ENCODE measurements at regions not wholly inside any gene's neighbourhood (a gene's known extent, or its start where the extent isn't known, plus 50 kb on each side); places are given as distances from the start of the nearest gene placed in this dataset.

- H3K36me3 Mint-ChIP-seq (ENCODE audit: unreplicated experiment): no peaks in the 10 kb centered on the region
- no peaks in the 10 kb centered on the region for H3K4me1 Mint-ChIP-seq (ENCODE audit: unreplicated experiment)
- no peak overlapping the region for H3K4me3 Mint-ChIP-seq (ENCODE audit: unreplicated experiment)
- no peak overlapping the region for H3K27ac Mint-ChIP-seq (ENCODE audit: unreplicated experiment)
- H3K9me3 Mint-ChIP-seq (ENCODE audit: unreplicated experiment): peaks cover 37% of the 10 kb centered on the region
- TF ChIP-seq CTCF (IDR thresholded peaks at IDR 0.05): no peak
- no peaks in the 10 kb centered on the region for H3K27me3 Mint-ChIP-seq (ENCODE audit: unreplicated experiment)
- DNase-seq (ENCODE audit: extremely low spot score, unreplicated experiment): no peak
Measured at GRCh38 chr3:6522191-6522590, 338.7 kb upstream of the GRM7 start.

- Mint-ChIP-seq H3K4me1 (ENCODE audit: unreplicated experiment) (no peaks in the 10 kb centered on the region), H3K27ac (ENCODE audit: unreplicated experiment) (no peak overlapping the region), H3K36me3 (ENCODE audit: unreplicated experiment) (no peaks in the 10 kb centered on the region), H3K27me3 (ENCODE audit: unreplicated experiment) (no peaks in the 10 kb centered on the region), H3K4me3 (ENCODE audit: unreplicated experiment) (no peak overlapping the region), H3K9me3 (ENCODE audit: unreplicated experiment) (peaks cover 33% of the 10 kb centered on the region)
- no peak for TF ChIP-seq CTCF (IDR thresholded peaks at IDR 0.05)
- DNase-seq (ENCODE audit: extremely low spot score, unreplicated experiment): no peak
Measured at GRCh38 chr3:6523043-6523442, 337.9 kb upstream of the GRM7 start.

- no peak overlapping the region for H3K4me3 Mint-ChIP-seq (ENCODE audit: unreplicated experiment)
- no peaks in the 10 kb centered on the region for H3K27me3 Mint-ChIP-seq (ENCODE audit: unreplicated experiment)
- TF ChIP-seq CTCF (IDR thresholded peaks at IDR 0.05): no peak
- H3K27ac Mint-ChIP-seq (ENCODE audit: unreplicated experiment): no peak overlapping the region
- no peaks in the 10 kb centered on the region for H3K4me1 Mint-ChIP-seq (ENCODE audit: unreplicated experiment)
- no peaks in the 10 kb centered on the region for H3K36me3 Mint-ChIP-seq (ENCODE audit: unreplicated experiment)
- no peak for DNase-seq (ENCODE audit: extremely low spot score, unreplicated experiment)
- peaks cover 25% of the 10 kb centered on the region for H3K9me3 Mint-ChIP-seq (ENCODE audit: unreplicated experiment)
Measured at GRCh38 chr3:6524479-6524878, 336.4 kb upstream of the GRM7 start.

- Mint-ChIP-seq H3K9me3 (ENCODE audit: unreplicated experiment) (peaks cover 20% of the 10 kb centered on the region), H3K27me3 (ENCODE audit: unreplicated experiment) (no peaks in the 10 kb centered on the region), H3K36me3 (ENCODE audit: unreplicated experiment) (no peaks in the 10 kb centered on the region), H3K4me1 (ENCODE audit: unreplicated experiment) (no peaks in the 10 kb centered on the region), H3K4me3 (ENCODE audit: unreplicated experiment) (no peak overlapping the region), H3K27ac (ENCODE audit: unreplicated experiment) (no peak overlapping the region)
- no peak for DNase-seq (ENCODE audit: extremely low spot score, unreplicated experiment)
- no peak for TF ChIP-seq CTCF (IDR thresholded peaks at IDR 0.05)
Measured at GRCh38 chr3:6526321-6526720, 334.6 kb upstream of the GRM7 start.

GRCh38 chr3:6526861-6527260 is 334.1 kb upstream of the GRM7 start:
- no peaks in the 10 kb centered on the region for H3K36me3 Mint-ChIP-seq (ENCODE audit: unreplicated experiment)
- H3K9me3 Mint-ChIP-seq (ENCODE audit: unreplicated experiment): peaks cover 17% of the 10 kb centered on the region
- no peak overlapping the region for H3K4me3 Mint-ChIP-seq (ENCODE audit: unreplicated experiment)
- no peak overlapping the region for H3K27ac Mint-ChIP-seq (ENCODE audit: unreplicated experiment)
- no peaks in the 10 kb centered on the region for H3K27me3 Mint-ChIP-seq (ENCODE audit: unreplicated experiment)
- no peaks in the 10 kb centered on the region for H3K4me1 Mint-ChIP-seq (ENCODE audit: unreplicated experiment)
- TF ChIP-seq CTCF (IDR thresholded peaks at IDR 0.05): no peak
- DNase-seq (ENCODE audit: extremely low spot score, unreplicated experiment): no peak

Measured in osteocyte (in vitro differentiated cells).